AG04450 (cell line): ENCODE measurements at regions not wholly inside any gene's neighbourhood (a gene's known extent, or its start where the extent isn't known, plus 50 kb on each side); places are given as distances from the start of the nearest gene placed in this dataset.

Source experiments
- CTCF ChIA-PET: fragments of 300-600, 350-600 bp; formaldehyde crosslinking; extraction: SDS; loops from one replicate; lab custom pipeline; 2022; ENCODE audit warnings: antibody characterized with exemption, inconsistent platforms; lab: Charles Lee
- POLR2A ChIA-PET: fragments of 350-600 bp; formaldehyde crosslinking; extraction: SDS; loops from one replicate; lab custom pipeline; 2021; ENCODE audit warnings: antibody characterized with exemption, inconsistent platforms; lab: Yijun Ruan, JAX
- DNase-seq: peaks from one replicate; pipeline ENCODE4 v3.0.0-alpha.2; 2011; ENCODE audit warnings: low read depth, low spot score
- H3K27ac ChIP-seq: one replicate; pipeline ENCODE4 v1.5.1; 2012; ENCODE audit warnings: low read depth, low read length, control low read depth
- H3K27me3 ChIP-seq: one replicate; pipeline ENCODE4 v1.6.0; 2012; ENCODE audit warnings: low read length; ENCODE audit not compliant: control insufficient read depth, insufficient read depth
- H3K4me3 ChIP-seq: 2 replicates; pipeline ENCODE4 v1.5.1; 2011; ENCODE audit warnings: mild to moderate bottlenecking, low read depth, low read length, control low read depth
- H3K9me3 ChIP-seq: 2 replicates; pipeline ENCODE4 v1.5.1; 2012; ENCODE audit warnings: low read length; ENCODE audit not compliant: control insufficient read depth, insufficient read depth
- TF ChIP-seq, protein P1 (sequence below): IDR thresholded peaks from 2 replicates; pipeline ENCODE4 v1.5.1; 2011; ENCODE audit warnings: low read depth, low read length, control low read depth, inconsistent platforms

DNA sequence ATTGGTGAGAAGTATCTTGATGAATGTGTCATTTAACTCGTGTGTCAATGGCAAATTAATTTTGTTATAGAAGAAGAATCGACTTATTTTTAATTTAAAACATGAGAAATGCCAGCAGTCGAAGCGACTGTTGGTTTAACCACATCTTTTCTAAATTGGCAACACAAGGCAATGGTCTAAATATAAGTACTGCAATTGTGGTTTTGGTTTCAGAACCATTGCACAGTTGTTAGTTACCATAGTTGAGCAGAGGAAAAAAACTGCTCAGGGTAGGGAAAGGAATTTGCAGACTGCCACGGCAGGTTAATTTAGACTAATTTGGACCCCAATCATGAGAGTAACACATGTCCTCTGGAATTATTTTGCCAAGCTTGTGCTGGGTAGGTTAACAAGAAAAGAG lies 185.6 kb upstream of the RUNX1 start:
- no peak for DNase-seq
- CTCF ChIA-PET = no interaction called here
- no peak overlapping the region for H3K27ac ChIP-seq

DNA sequence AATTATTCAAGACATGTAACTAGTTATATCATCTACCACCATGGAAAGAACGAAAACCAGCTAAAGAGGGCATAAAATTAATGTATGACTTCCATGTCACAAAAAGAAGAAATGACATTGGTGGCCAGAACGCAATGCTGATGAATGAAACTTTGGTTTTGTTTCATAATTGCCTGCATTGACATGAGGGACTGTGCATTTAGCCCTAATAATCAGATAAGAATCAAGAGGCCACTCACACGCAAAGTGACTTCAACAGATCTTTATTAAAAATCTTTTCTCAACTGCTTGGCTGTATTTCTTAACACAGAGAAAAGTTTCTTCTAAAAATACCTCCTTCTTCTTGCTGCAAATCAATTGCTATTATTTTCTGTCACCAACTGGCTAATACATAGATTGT lies 184.7 kb upstream of the RUNX1 start:
- CTCF ChIA-PET = no interaction called here
- TF ChIP-seq, protein P1, sequence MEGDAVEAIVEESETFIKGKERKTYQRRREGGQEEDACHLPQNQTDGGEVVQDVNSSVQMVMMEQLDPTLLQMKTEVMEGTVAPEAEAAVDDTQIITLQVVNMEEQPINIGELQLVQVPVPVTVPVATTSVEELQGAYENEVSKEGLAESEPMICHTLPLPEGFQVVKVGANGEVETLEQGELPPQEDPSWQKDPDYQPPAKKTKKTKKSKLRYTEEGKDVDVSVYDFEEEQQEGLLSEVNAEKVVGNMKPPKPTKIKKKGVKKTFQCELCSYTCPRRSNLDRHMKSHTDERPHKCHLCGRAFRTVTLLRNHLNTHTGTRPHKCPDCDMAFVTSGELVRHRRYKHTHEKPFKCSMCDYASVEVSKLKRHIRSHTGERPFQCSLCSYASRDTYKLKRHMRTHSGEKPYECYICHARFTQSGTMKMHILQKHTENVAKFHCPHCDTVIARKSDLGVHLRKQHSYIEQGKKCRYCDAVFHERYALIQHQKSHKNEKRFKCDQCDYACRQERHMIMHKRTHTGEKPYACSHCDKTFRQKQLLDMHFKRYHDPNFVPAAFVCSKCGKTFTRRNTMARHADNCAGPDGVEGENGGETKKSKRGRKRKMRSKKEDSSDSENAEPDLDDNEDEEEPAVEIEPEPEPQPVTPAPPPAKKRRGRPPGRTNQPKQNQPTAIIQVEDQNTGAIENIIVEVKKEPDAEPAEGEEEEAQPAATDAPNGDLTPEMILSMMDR = no peak

More for the DNA sequence above, 185.6 kb upstream of the RUNX1 start:
- POLR2A ChIA-PET = no interaction called here
- Histone ChIP-seq H3K27me3 (no peaks in the 10 kb centered on the region), H3K9me3 (peaks cover 9% of the 10 kb centered on the region; the same call in 1 of the 2 replicates), H3K4me3 (no peak overlapping the region)
- TF ChIP-seq, protein P1 = no peak

DNA sequence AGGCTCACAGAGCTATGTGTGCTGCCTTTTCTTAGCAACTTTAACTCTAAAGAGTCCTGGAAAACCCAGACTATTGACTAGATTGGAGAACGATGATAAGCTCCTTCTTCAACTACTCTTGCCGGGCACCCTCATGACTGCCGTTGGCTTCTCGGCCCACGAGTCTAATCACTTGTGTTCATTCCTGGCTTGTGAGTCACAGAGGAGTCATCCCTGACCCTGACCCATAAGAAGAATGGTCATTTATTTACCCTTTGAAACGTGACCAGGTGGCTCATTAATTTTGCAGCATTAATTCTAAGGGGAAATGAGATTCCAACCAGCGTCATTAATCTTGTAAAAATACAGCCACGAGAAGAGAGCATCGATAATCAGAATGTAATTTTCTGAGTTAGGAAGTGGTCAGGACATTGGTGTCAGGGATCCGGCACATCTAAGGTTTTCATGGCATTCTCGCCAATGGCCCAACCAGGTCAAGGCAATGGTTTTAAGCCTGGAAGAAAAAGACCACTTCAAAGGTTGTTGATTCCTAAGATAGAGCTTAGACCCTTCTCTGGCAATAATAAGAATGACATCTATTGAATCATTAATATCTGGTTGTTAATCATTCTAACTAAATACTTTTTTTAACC lies 183.6 kb upstream of the RUNX1 start:
- H3K27me3 ChIP-seq = no peaks in the 10 kb centered on the region
- H3K4me3 ChIP-seq = no peak overlapping the region
- POLR2A ChIA-PET = interaction anchor here (1.0 to 1.1 kb wide), 2 partner anchors 24 to 27 kb away, joined by 3 to 5 read pairs; no protein-coding TSS in a partner anchor
- peaks cover 9% of the 10 kb centered on the region; the same call in 1 of the 2 replicates for H3K9me3 ChIP-seq
- no peak for DNase-seq
- CTCF ChIA-PET = interaction anchor here (0.7 kb wide), 1 partner anchor 21 kb away, joined by 3 read pairs; no protein-coding TSS in a partner anchor
- TF ChIP-seq, protein P1 = no peak
- H3K27ac ChIP-seq = peak overlapping the region; percentile 25

More for the DNA sequence above, 184.7 kb upstream of the RUNX1 start:
- H3K9me3 ChIP-seq = peaks cover 9% of the 10 kb centered on the region; the same call in 1 of the 2 replicates
- no peak overlapping the region for H3K4me3 ChIP-seq
- H3K27me3 ChIP-seq = no peaks in the 10 kb centered on the region
- DNase-seq = no peak
- POLR2A ChIA-PET = no interaction called here
- no peak overlapping the region for H3K27ac ChIP-seq

DNA sequence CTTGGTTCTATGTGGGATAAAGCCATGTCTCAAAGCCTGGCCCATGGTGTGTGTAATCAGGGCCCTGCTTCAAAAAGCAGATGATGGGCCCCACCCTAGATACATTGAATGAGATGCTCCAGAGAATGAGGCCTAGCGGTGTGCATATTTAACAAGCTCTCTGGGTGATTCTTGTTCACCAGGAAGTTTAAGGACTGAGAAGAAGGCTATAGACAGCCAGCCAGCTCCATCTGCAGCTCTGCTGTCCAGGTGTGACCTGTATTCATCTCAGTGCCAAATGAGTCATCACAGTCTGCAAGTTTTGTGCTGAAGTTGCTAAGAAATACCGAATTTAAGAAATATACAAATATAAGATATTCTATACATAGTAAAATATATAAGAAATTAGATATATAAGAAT lies 182.0 kb upstream of the RUNX1 start:
- Histone ChIP-seq H3K27ac (no peak overlapping the region), H3K27me3 (no peaks in the 10 kb centered on the region), H3K4me3 (no peak overlapping the region), H3K9me3 (peaks cover 1% of the 10 kb centered on the region; the same call in 1 of the 2 replicates)
- no peak for DNase-seq
- TF ChIP-seq, protein P1 = no peak
- POLR2A ChIA-PET = no interaction called here
- CTCF ChIA-PET = interaction anchor here (0.6 kb wide), 1 partner anchor 70 kb away, joined by 6 read pairs; no protein-coding TSS in a partner anchor

DNA sequence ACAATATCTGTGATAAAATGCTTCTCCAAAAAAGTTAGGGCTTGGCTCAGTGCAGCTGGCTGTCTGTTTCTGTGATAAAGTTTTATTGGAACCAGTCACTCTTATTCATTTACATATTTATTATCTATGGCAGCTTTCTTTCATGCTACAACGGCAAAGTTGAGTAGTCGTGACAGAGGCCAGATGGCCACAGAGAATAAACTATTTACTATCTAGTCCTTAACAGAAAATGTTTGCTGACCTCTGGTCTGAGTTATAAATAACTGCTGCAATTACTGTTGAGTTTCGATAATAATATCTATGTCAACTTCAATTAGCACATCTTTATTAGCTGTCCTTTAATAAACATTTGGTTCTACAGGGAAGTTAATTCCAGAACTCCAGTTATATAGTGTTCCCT lies 180.2 kb upstream of the RUNX1 start:
- POLR2A ChIA-PET = no interaction called here
- no peak overlapping the region for H3K27ac ChIP-seq
- no peak for DNase-seq

More for the DNA sequence above, 180.2 kb upstream of the RUNX1 start:
- H3K27me3 ChIP-seq = no peaks in the 10 kb centered on the region
- no peak overlapping the region for H3K4me3 ChIP-seq
- TF ChIP-seq, protein P1 = no peak
- CTCF ChIA-PET = no interaction called here
- no peaks in the 10 kb centered on the region for H3K9me3 ChIP-seq
